Islet precursor cell (in vitro differentiated cells): ENCODE measurements at regions not wholly inside any gene's neighbourhood (a gene's known extent, or its start where the extent isn't known, plus 50 kb on each side); places are given as distances from the start of the nearest gene placed in this dataset.

Experiments
- DNase-seq: peaks from one replicate; pipeline ENCODE4 v3.0.0-alpha.2; 2018

DNA sequence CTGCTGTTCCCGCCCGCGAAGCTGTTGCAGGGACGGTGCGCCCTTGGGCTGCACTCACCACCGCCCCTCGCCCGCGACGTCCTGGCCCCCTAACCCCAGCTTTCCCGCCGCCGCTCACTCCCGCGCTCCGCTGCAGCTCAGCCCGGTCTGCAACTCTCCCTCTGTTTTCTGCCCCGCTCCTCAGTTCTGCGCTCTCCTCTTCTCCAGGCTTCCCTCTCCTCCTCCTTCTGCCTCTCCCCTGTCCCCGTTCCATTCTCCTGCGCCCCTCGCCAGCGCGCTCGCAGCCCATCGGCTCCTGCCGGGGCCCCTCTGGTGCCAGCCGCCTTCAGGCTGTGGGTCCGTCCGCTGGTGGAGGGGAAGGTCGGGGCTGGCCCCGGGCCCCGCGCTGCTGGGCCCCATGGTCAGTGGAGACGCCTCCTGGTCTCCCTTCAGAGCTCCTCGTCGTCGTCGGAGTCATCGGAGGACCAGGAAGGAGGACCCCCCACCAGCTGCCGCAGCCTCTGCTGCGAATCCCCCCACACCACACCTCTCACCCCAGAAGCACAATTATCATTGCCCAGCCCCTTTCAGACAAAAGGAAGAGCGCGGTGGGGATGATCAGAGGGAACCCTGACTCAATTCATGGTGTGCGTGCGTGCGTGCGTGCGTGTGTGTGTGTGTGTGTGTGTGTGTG is 223.2 kb upstream of the FOXF1 start:
- DNase-seq: no peak

DNA sequence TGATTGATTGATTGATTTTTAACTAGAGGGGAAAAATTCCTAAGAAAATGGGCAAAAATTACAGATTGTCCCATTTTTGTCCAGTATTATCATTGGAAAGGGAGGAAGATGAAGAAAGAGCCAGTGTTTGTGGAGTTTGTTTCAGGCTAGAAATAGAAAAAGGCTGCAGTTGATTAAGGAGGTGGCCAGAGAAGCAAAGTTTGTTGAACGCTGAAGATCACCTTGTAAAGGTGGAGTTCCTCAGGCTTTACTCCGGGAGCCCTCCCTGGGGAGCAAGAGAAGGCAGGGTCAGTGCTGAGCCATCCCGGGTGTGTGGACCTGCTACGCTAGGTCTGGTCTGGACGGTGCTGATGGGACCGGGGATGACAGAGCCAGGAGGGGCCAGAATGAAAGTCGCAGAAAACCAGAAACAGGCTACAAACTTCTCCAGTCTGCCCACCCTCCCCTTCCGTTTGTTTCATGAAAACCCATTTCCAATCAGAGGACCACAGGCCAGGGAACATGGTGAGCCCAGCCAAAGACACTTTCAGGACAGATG is 222.6 kb upstream of the FOXF1 start:
- DNase-seq: no peak

DNA sequence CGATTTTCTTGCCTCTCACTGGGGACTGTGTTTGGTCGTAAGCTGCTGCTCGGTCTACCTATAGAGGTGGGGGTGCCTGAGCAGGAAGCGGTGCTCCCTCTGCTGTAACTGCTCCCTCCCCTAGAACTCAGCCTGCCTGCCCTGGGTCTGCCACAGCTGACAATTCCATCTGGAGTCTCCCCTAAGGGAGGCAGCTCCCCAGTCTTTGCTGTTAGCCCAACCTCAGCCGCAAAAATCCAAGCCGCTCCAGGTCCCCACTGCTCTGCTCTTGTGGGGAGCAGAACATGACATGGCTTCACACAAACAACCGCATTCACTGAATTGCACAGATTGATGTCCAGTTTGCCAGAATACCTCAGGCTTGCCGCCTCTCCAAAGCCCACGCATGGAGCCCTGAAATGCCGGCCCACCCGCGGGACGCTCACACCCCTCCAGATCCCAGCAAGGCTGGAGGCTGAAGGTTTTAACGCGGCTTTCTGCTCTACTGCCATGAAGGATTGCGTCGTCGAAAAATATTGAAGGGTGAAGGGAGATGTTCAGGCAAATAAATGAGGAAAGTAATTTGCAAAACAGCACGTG is 221.5 kb upstream of the FOXF1 start:
- no peak for DNase-seq

DNA sequence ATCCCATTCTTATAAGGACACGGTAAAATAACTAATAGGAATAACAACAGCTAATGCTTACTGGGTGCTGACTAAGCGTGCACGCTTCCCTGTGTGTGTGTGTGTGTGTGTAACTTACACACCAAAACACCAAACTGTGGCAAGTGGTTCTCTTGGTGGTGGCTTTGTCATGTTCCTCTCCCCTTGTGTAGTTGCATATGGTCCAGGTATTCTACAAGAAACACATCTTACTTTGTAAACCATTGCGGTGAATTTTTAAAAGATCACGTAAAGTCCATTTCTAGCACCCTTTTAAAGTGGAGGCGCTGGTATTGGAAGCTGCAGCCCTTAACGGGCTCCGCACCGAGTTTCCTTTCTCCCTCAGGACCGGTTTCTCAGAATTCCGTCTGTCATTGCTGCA is 221.0 kb upstream of the FOXF1 start:
- DNase-seq: no peak

DNA sequence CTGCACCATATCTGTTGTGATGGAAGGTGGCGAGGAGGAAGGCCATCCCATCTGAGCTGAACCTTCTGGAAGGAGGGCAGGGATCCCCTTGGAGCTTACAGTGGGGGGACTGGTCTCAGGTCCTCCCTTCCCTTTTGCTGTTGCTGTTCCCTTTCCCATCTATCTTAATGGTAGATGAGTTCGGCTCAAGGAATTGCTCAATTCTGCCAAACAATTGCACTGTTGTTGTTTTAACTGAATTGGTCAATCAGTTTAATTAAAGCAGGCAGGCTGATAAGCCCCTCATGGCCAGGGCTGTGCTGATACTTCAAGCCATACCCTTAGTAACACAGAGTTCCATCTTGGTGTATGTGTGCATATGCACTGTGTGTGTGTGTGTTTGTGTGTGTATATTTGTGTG is 220.4 kb upstream of the FOXF1 start:
- no peak for DNase-seq

DNA sequence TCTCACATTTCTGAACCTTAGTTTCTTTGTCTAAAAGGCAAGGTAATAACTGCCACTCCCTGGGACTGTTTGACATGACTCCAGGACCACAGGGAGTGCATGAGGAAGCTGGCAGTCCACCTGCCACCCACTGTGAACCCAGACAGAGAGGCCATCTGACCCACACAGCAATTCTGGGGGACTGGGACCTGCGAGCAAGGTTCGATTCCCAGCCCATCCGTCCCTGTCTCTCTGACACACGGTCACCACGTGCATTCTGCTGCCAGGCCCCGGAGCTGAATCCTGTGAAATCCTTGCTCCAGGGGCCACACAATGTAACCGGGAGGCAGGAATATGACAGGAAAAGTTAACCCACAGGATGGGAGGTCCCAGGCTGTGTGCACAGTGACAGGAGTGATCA is 218.8 kb upstream of the FOXF1 start:
- DNase-seq: no peak

DNA sequence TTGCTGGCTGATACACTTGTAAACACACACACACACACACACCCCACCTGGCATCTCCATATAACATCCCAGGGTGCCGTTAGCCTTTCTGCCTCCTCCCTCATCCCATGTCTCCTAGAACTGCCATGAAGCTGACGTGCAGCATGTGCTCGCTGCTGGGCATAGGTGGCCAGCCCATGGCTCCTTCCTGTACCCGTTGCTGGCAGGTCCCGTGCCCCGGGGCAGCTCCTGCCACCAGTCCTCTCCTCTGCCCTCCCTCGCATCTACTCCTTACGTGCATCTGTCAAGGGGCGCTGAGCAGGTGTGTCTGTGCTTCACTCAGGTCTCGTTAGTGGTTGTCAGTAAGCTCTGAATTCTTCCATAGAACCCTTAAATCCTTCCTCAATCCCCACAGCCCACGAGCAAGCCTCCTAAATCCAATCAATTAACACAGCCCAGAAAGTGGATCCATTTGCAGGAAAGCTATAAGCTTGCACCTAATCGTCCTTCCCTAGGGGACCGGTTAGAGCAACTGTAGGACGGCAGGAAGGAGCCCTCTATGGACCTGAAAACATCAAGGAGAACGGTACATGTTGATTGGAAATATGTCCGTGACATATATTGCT is 218.1 kb upstream of the FOXF1 start:
- no peak for DNase-seq

DNA sequence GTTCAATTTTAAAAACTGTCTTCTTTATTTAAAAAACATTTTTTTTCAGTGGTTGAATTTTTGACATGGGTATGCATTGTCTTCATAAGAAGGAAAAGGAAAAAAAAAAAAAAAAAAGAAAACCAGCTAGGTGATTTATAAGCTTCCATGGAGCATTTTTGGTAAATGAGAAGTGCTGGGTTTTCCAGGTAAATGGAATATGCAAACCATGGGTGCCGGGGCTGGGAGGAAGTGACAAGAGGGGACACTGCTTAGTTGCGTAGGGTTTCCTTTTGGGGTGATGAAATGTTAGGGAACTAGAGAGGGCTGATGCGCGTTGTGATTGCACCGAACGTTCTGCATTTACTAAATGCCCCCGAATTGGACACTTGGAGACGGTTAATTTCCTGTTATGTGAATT is 217.4 kb upstream of the FOXF1 start:
- no peak for DNase-seq

DNA sequence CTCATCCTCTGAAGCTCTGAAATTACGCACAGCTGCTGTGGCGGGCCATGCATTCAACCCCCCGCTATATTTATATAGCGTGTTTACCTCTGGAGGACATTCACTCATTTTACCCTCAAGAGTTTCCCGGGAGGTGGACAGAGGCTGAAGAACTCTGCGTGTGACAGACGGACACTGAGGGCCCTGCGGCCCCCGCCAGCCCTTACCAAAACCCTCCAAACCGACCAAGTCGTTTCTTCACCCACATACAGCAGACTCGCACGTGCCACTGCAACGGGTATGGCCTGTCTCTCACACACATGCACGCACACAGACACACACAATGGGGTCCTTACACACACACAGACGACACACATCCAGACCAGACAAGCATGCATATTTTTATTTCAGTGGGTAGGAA is 216.4 kb upstream of the FOXF1 start:
- peak; percentile 23 for DNase-seq

DNA sequence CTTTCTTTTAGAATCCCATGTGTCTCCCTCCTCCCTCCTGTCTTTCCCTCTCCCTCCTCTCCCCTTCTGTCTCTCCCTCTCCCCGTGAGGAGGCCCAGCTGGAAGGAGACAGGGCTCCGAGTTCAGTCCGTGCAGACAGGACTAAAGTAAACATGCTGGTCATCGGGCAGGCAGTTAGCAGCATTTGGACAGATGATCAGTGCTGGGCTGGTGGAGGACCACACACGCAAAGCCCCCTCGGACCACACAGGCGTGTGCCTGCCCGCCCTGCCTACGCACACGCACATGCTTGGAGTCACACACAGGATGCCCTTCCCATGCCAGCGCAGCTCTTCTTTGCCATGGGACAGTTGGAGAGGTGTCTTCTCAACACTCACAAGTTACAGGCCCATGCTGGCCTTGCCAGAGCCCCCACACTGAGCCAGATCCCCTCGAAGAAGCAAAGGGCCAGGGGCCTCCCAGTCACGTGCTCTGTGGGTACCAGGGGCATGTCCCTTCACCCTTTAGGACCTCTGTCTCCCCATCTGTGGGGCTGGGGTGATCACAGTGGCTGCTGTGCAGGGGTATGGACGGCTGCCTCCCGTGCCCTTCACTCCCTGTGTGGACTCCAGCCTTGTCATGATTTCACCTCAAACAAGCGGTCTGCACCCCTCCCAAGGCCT is 215.7 kb upstream of the FOXF1 start:
- peak; percentile 19 for DNase-seq

DNA sequence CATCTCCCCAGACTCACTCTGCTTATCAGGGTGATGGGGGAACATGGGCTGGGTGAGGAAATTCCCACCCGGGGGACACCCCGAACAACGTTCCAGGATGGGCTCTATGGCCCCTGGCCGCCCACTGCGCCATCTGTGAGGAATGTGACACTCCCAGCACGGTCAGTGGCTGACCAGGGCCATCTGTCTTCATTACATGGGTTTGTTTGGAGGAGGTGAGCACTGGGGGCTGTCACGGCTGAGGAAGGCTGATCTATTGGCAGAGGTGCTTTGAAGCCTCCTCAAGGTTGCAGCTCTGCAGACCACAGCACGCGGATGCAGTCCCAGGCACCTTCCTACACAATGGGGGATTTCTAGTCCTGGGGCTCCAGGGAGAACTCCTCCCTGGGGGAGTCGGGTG is 214.1 kb upstream of the FOXF1 start:
- no peak for DNase-seq

DNA sequence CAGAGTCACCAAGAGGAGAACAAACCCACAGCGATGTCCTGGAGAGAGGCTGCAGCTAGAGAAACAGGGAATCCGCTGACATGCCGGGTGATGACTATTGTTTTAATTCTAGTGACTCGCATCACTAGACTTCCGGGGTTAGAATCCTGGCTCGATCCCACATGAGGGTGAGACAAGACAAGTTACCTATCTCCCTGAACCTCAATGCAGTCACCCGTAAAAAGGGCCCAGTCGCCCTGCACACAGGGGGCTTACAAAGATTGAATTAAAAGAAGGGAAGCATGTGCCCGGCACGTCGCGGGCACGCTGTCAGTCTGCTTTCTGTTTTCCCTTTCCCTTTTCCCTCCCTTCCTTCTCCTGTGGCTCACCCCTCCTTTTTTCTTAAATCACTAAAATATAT is 212.9 kb upstream of the FOXF1 start:
- DNase-seq: no peak

DNA sequence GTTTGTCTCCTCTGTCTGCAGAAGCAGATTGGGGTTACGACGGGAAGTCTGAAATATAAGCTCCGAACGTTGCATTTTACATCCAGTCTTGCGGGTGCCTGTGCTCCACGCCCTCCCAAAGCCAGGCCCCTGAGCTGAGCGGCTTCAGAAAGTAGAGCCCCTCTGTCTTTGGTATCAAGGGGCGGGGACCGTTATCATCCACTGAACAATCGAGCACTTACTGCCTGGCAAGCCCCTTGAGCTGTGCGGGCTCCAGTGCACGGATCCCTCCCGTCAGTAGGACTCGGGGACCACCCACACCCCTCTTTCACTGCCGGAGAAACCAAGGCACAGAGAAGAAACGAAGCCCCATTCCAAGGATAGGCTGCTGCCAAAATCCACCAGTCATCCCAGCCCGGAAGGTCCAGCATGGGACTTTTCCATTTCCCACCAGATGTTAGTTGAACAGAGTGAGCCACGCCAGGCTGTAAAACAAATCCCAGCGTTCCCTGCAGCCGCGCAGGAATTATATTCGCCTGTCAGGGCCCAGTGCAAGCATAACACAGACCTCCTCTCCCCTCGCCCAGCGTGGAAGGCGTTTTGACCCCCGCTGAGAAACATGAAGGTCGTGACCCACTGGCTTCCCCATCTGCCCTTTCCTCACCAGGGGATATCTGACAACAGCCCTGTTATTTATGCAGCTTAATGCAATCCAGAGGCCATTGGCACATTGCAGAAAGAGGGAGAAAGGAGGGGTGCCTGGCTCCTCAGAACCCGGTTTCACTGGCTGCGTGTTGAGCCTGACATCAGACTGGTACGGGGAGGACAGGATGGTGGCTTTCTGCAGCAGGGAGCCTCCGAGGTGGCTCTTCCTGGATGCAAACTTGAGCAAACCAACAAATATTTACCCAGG is 212.2 kb upstream of the FOXF1 start:
- no peak for DNase-seq

DNA sequence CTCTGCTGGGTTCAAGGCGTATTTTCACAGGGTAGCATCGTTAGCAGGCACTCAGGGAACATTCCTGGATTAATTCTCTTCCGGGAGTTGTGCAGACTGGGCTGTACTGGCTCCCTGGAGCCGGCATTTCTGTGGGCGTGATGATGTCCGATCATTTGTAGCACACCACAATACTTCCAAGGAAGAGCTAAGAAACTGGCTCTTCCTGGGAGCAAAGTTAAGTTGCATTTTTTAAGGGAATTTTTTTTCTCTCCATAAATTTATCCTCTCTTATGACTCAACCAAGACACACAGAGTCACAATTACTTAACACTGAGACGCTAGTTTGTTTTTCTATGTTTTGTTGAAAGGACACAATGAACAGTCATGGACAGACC is 211.6 kb upstream of the FOXF1 start:
- DNase-seq: no peak

DNA sequence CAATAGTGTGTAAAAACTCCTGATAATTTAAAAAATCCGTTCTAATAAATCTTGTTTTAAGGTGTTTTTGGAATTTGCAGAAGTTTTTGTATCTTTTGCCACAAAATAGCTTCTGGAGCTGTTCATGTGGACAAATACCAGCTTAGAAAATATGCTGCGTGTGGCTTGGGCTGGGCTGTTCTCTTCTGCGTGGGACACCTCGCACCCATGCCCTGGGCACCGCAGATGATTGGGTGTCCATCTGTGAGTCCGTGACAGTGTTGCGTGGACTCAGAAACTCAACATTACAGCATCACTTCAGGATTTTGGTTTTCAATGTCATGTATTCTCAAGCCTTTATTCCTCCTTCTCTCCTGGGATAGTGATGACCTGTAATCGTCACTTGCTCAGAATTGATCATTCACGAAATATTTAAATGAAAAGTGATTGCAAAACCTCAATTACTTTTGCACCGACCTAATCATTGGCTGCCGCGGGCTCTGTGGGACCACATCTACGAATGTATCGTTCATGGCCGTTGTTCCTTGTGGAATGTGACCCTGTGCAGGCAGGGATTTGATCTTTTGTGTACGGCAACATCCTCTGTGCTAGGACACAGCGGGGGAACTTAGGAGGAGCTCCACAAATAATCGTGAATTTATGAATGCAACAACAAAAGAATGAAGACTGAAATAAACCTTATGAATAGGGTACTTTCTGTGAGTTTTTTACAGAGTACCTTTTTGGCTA is 210.3 kb upstream of the FOXF1 start:
- DNase-seq: no peak

DNA sequence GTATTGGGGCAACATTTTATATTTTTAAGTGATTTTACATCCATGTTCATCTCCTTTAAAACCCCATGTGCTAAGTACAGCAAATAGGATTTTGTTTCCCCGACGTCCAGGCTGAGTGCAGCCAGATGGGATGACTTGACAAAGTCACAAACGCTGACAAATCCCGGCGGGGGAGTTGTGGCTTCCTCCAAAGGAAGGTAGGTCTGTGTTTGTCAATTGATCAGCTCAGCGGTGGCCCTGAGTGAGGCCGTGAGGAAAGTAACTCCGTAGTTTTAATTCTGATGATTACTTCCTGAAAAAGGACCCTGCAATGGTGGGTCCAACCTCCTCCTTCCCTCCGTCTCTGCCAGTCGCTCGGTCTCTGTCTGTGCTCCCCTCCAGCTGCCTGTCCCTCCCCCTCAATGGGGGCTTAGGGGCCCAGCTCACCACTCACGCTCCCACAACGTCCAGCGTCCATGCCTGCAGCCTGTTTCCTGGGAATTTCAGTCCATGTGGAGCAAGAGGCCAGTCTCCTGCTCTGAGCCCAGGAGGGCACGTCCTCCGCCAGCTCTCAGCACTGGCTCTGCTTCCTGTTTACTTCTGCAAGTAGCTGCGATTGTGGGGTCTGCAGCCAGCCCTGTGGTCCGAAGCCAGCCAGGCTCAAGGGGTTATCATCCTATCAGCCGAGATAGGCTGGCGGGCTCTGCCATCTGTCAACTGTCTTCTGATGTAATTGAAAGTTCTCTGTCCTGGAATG is 209.4 kb upstream of the FOXF1 start:
- peak; percentile 92 for DNase-seq

DNA sequence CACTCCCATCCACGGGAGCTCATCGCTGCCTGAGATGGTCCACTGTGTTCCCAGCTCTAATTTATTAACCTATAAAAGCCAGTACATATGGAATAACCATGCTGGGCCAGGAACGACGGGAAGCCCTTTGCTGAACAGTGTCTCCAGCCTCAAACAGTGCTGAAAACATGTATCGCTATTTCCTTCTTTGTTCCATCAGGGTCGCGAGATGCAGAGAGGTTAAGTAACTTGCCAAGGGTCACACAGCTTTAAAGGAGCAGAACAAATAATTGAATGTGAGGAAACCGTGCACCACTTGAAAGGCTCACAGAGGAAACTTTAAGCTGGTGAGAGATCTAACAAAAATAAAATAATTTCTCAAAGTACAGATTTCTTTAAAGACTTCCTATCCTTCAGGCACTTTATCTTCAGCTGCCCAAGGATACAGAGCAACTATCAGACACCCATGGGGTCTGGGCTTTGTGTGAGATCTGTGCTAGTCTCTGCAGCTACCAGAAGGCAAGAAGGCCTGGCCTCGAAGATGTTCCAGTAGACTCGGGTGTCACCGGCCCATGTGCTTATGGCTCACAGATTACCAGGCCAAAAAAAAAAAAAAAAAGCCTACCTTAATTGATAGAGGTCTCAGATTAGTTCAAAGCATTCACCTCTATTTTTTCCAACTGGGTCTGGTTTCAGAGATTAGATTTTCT is 207.8 kb upstream of the FOXF1 start:
- no peak for DNase-seq

DNA sequence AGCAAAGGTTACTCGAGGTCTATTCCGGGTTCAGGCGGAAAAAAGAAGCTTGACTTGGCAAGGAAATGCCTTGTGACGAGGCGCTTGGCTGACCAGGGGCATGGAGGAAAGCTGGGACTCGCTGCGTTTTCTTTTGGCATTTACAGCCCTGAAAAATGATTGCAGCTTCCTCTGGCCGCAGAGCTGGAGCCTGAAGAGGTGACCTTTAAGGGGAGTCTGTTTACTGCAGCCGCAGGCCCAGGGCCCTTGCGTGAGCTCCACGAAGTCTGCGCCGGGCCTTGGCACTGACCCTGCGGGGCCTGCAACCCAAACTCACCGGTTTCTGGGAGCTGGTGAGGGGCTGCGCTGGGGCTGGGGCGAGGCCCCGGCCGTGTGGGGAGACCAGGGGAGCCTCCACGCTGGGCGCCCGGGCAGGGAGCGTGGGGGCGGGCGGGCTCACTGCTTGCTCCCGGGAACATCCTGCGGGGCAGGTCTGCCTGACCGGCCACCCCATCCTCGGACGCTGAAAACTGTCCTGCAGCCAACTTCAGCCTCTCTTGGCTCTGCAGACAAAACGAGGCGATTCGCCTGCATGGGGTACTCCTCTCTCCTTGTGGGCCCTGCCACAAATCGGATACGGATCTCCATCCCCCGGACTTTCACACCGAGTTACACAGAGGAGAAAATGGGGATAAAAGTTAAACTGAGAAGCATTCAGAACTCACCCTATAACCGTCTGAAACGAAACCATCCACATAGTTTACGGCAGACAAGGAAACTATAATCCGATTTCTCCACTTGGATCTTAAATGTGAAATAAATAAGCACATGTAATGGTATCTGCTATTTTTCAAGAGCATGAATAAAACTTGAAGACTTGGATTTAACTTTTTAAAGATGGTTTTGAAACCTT is 206.3 kb upstream of the FOXF1 start:
- no peak for DNase-seq

DNA sequence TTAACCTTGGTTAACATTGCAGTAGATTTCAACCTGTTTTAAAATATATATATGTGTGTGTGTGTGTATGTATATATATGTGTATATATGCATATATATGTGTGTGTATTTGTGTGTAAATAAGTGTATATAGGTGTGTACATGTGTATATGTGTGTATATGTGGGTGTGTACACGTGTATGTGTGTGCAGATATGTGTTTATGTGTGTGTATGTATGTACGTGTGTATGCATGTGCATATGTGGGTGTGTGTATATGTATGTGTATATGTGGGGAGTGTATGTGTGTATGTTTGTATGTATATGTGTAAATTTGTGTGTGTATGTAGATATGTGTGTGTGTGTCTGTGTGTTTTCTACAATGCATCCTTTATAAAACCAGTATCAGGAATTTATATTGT is 205.5 kb upstream of the FOXF1 start:
- DNase-seq: no peak

DNA sequence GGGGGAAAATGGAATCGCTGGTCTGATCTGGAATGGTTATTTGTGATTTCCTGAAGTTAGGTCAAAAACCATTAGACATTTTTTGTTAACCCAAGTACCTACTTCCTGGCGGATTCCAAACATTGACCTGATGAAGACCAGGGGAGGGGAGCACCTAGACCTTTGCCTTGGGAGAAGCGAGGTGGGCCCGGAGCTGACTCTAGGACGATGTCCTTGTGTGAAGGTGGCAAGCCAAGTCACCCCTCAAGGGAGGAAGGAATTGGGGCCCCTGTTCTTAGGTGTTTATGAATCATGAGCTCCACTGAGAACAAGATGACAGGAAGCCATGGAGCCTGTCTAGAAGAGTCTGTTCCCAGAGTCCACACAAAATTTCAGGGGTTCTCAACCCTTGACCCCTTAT is 204.9 kb upstream of the FOXF1 start:
- DNase-seq: no peak
